M059J (cell line): ENCODE measurements at regions not wholly inside any gene's neighbourhood (a gene's known extent, or its start where the extent isn't known, plus 50 kb on each side); places are given as distances from the start of the nearest gene placed in this dataset.
"Not testable (repeated sequence)": the region's sequence is repeated elsewhere in the genome, so short reads cannot be mapped to it uniquely, and the experiment has no call there.

ENCODE experiments used
- DNase-seq: peaks from one replicate; pipeline ENCODE4 v3.0.0-alpha.2; 2012; ENCODE audit warnings: low read depth

DNA sequence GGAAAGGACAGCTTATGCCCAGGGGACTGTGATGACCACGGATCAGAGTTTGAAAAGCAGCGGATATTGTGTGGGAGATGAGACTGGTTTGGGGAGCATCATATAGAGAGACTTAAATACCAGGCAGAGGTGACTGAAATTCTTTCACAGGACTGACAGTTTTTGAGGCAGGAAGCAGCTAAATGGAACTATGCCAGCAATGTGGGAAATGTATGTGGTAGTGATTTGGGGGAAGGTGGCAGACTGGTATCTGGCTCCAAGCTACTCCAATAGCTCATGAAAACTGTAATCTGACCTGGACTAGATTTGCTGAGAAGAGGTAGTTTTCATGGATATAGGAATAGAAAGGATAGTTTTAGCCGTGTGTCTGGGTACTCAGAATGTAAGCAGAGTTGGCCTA, 592.6 kb downstream of the REEP3 start:
- DNase-seq: no peak

DNA sequence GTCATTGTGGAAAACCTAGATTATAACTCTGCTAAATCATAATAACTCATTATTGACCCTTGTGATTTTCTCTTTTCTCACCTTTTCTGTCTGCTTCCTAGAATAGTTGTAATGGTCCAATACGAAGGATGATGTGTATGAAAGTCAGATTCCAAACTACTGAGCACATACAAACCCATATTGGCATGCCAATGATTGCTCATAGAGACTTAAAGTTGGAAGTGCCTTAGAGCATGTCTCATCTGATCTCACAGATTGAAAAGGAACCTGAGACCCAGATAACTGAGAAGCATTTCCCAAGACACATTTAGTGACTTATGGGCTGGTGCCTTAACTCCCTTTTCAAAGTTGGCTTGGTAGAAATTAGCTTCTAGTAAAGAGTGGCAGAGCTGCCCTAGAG, 594.3 kb downstream of the REEP3 start:
- no peak for DNase-seq

DNA sequence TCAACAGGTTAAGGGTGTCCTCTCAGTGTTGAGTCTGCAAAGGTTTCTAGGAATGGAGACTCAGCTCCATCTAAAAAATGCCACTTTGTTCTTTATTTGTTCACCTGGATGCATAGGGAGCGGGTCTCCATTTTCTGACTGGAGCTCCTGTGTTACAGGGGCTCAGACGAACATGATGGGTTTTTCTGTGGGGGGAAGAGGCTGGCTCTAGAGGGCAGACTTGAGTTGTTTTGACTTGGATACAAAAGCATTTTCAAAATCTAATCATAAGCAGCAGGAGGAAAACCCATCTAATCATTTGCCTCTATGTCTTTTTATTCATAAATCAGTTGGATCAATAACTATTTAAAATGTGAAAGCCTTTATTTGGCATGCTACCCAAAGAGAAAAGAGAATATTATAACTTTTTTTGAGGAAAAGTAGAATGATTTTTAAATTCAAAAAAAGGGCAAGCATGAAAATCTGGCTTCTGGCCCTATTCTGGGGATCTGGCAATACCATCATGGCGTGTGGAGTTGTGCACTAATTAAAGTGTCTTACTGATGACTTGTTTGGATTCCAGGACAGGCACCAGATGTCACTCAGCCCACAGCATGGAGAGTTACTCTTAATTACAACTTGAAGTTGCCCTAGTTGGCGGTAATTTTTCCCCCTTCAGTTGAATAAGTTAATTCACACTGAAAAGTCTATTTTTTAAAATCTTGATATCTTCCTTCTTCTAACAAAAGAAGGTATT, 594.9 kb downstream of the REEP3 start:
- DNase-seq: no peak

DNA sequence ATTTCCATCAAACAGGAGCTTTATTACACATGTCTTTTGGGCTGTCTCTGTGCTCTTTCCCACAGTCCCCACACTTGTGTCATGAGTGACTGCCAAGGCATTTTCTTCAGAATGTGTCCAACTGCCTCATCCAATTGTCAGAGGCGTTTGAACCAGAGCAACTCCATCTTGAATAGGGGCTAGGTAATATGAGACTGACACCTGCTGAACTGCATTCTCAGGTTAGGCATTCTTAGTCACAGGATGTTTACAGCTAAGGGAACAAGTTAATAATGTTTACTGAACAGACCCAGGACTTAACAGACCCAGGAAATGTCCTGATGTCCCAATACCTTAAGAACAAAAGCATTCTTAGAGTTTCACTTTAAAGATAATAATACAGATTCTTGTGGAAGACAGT, 595.5 kb downstream of the REEP3 start:
- no peak for DNase-seq

DNA sequence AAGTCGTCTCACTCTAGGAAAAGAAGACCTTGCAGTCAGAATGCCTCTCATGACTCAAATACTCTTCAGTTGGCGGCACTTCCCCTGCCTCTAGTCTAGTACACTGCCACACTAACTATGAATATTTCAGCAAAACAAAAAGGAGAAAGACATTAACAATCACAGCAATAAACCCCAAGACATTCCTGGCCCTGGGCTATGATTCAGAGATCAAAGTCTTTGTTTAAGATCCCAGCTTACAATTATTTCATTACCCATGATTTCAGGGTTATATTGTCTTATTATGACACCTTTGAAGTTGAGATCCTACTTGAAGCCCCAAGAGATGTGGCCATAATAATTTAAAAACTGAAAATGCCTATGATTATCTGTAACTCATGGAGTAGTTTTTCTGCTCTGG, 597.5 kb downstream of the REEP3 start:
- DNase-seq: no peak

DNA sequence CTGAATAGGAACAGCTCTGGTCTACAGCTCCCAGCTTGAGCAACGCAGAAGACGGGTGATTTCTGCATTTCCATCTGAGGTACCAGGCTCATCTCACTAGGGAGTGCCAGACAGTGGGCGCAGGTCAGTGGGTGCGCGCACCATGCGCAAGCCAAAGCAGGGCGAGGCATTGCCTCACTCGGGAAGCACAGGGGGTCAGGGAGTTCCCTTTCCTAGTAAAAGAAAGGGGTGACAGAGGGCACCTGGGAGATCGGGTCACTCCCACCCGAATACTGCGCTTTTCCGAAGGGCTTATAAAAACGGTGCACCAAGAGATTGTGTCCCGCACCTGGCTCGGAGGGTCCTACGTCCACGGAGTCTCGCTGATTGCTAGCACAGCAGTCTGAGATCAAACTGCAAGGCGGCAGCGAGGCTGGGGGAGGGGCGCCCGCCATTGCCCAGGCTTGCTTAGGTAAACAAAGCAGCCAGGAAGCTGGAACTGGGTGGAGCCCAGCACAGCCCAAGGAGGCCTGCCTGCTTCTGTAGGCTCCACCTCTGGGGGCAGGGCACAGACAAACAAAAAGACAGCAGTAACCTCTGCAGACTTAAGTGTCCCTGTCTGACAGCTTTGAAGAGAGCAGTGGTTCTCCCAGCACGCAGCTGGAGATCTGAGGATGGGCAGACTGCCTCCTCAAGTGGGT, 599.2 kb downstream of the REEP3 start:
- DNase-seq: not testable (repeated sequence)

DNA sequence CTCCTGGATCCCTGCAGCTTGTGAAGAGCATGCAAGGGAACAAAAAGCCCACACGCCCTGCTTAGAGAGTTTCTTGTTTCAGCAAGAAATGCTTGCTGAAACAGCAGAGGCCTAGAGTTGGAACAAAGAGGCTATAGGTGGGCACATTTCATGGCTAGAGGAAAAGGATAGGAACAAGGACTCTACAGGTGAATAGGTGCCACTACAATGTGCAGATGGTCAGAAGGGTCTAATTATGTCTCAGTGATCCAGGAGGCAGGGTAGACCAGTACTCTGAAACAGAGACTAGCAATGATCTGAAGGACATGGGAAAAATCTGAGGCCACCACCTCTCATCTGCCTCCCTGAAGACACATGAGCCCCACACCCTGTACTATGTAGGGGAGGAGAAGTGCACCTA, 609.0 kb downstream of the REEP3 start:
- no peak for DNase-seq

DNA sequence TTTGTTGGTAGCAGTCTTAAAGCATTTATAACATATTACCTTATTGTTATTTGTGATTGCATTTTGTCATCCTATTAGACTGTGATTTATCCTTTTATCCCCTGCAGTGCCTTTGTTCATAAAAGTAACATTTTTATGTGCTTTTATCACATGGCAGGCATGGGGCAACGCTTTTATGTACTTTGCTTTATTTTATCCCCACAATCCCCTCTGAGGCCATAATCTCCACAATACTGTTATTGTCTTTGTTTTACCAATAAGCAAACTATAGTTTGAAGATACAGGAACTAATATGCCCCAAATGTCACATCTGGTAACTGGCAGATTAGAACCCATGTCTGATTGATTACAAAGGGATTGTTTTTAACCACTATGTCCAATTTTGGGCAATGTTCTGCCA, 613.5 kb downstream of the REEP3 start:
- DNase-seq: no peak

DNA sequence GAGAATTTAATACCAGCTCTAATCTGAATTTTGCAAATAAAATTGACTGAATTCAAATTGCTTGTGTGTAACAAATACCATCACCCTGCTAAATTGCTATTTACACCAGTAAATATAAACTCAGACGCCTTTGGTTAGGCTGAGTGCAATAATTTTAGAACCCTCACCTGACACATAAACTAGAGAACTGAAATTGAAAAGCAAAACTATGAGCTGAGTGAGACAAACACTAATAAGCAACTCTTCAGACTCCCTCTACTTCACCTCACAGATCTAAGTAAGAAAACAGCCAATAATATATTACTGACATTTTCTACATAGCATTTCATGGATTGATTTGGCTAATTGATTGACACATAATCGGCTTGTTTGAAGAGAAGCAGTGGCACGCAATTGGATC, 621.2 kb downstream of the REEP3 start:
- DNase-seq: no peak

DNA sequence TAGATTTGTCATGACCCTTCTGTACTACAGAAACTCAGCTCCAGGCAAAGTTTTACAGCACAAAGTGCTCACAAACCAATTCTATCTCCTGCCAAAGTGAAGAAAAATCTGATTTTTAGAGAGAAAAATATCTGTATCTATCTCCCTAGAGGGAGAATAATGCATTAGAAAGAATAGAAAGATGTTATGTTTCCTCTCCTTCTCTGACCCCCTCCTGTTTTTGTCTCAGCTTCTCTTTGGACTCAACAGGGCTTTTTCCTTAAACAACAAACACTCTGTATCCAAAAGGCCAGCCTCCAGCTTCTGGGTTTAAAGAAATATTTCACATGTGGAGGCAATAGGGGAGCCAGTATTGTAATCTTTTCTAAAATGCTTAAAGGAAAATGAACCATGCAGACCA, 627.4 kb downstream of the REEP3 start:
- DNase-seq: no peak

DNA sequence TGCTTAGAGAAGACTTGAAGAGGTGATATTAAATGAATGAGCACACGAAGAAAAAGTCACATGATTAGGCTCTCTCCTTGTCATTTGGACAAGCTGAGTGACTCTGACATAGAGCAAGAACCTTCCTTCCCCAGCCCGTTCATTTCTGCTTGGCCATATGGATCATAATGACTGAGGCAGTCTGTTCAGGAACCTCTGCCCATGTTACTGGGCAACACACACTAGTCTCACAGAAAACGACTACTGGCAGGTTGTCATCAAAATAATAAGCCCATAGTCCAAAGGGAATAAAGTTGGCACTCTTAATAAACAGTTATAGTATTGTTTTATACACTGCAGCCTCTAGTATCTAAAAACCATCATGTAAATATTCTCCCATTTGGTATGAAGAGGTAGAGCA, 635.0 kb downstream of the REEP3 start:
- DNase-seq: no peak

DNA sequence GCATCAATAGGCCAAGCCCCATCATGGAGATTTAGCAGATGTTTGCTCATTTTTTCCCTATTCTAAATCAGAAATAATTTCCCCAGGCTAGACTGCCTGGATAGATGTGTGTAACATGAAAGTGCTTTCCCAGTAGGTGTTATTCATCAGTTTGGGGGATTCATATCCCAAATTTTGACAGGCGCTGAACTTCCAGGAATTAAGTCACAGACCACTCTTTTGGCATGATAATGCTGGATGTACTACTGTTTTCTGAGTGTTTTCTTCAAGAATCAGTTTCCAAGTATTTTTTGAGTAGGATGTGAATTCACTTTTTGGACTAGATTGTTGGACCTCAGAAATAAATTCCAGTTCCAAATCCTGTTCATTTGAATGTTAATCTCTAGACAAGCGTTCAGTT, 637.4 kb downstream of the REEP3 start:
- no peak for DNase-seq

DNA sequence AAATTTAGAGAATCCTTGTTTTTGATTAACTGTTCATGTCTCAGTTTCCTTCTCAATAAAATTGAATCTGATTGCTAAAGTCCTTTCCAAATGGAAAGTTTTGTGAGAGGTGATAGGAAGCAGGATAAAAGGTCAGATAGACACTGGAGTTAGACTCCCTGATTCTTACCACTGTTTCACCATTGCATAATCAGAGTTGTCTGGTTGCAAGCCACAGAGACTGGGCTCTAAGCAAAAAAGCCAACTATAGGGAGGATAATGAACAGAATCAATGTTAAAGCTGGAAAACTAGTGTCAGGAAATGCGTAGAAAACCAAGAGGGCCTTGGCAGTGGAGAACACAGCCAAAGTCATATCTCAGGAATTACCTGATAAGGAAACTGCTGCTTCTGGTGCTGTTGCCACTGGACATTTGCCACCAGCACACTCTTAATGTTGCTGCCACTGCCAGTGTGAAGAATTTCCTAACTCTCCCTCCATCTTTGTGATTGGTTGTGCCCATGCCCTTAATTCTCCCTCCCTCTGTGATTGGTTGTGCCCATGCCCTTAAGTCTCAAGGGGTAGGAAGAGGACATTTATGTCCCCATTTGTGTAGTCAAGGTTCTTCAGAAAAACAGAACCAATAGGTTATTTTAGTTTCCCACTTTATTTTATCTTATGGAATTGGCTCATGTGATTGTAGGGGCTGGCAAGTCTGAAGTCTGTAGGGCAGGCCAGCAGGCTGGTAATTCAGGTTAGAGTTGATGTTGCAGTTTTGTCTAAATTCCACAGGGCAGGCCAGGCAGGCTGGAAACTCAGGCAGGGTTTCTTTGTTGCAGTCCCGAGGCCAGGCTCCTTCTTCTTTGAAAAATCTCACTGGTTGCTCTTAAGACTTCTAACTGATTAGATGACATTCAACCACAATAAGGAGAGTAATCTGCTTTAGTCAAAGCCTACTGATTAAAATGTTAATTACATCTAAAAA, 639.0 kb downstream of the REEP3 start:
- no peak for DNase-seq

DNA sequence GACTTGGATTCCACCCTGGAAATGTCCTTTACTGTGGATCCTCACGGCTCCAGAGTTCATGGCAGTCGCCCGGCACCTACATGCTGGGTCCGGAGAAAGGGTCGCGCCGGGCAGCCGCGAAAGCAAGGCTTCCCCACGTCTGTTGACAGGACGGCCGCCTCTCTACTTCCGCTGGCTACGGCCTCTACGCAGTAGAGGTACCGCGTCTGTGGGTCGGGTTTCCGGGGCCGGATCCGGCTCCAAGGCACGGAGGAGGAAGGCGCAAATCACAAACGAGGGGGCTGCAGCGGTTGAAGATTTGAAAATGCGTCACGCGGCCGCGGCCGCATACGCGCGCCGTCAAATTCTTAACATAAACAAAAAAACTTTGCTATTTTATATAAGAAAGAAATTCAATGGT, 649.6 kb downstream of the REEP3 start:
- DNase-seq: no peak

DNA sequence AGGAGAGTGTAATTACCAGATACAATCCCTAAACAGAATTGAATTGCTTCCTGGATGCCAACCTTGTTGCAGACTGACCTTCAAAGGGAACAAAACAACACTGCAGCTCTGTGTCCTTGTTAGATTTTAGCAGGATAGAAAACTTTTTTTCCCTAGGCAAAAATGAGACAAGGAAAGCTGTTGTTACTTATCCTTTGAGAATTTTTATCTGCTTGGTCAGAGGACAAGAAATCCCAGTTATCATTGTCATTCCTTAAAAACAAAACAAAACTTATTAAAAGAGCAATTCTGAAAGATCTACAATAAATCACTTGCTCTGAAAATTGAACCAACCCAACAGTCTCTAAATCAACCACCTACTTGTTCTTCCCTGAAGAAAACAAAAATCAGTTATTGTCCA, 652.6 kb downstream of the REEP3 start:
- no peak for DNase-seq

DNA sequence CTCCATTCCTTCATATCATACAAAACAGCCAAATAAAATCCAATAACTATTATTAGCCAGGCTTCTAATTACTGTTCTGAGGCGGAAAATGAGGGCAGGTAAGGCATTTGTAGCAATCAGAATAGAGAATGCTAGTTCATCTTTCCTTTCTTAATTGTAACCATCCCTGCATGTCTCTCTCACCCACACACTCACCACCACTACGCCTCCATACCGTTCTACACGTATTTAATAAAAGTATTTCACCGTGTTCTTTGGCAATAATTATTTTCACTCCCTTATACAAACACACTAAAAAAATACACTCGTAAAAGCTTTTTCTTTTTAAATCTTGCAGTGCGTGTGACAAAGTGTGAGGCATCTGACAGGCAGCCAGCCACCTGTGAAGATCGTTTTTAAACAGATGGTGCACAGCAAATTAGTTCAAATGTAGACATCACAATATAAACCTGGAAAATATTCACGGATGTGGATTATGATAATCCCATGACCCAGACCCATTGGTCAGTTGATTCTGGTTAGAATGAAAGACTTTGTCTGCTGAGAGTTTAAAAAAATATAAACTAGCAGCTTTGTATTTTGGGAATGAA, 653.6 kb downstream of the REEP3 start:
- no peak for DNase-seq

DNA sequence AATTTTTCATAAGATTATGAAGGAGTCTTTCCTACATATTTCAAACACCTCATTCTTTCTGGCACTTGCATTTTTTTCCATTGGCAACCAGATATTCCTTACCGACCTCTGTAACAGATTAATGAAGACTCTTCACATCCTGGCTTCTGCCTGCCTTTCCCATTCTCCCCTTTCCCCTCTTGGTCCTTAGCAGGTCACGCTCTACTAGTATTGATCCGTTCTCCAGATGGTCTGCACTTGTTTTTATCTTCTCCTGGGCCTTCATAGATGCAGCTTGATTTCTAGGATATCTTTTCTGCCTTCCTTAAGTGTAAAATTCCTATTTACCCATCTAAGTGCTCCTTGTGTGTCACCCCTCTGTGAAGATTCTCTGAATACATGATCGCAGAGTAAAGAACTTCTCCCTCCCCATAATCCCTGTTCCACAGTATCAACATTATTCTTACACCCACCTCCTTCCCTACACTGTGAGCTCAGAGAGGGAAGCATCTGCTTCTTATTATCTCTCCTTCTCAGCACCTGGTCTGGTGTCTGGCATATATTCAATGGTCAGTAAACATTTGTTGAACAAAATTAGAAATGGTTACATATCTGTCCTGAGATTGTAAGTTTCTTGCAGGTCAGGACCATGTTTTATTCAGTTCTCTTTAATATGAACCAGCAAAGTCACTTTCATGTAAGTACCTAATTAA, 654.2 kb downstream of the REEP3 start:
- DNase-seq: no peak

DNA sequence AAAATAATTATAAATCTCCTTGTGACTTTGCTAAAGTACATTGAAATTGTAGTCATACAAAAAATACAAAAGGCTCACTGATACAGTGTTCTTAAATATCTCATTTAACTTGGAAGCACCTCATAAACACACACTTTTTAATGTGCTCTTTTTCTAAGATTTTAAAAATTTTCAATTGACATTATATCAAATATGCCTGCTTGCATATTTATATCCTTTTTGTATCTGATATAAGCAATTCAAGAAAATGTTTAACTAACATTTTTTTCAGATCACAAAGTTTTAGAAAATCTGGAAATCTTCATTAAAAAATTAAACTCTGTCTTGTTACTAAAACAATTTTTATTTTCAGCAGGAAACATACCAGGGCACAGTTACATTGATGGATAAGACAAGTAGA, 661.5 kb downstream of the REEP3 start:
- DNase-seq: no peak

DNA sequence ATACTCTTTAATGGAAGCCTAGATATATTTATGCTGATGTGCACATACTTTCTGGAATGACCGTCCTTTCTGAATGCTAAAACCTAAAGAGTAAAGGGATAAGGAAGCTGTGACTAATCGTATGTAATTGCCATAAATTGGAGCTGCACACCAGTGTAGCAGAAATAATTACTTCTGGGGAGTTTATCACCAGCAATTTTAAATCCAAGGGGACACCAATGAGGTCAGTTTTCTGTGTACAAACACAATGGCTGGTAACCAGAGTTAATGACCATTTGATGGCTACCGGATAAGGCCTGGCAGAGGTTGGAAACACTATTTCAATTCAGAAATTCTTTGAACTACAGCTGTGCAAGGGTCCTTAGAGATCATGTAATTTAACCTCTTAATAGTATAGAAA, 670.1 kb downstream of the REEP3 start:
- no peak for DNase-seq

DNA sequence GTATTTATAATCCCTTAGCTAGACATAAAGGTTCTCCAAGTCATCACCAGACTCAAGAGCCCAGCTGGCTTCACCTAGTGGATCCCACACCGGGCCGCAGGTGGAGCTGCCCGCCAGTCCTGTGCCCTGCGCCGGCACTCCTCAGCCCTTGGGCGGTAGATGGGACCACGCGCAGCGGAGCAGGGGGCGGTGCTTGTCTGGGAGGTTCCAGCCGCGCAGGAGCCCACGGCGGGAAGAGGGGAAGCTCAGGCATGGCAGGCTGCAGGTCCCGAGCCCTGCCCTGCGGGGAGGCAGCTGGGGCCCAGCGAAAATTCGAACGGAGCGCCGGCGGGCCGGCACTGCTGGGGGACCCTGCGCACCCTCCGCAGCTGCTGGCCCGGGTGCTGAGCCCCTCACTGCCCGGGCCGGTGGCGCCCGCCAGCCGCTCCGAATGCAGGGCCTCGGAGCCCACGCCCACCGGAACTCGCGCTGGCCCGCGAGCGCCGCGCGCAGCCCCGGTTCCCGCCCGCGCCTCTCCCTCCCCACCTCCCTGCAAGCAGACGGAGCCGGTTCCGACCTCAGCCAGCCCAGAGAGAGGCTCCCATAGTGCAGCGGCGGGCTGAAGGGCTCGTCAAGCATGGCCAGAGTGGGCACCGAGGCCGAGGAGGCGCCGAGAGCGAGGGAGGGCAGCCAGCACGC, 675.6 kb downstream of the REEP3 start:
- DNase-seq: no peak

DNA sequence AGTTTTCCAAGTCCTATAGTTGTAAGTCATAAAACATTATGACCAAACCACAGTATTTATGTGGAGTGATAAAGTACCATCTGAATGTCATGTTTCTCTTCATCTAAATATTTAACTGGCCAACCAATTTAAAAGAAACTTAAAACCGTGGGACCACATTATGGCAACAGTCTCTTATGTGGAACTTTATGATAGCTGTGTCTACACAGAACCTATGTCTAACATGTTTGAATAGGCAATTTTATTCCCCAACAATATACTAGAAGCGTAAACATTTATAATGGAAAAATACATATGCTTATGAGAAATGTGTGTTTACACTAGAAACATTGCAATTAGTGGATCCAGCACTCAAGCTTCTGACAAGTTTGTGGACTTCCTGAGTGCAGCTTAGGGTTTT, 680.7 kb downstream of the REEP3 start:
- DNase-seq: no peak
